HepG2 (cell line): ENCODE measurements at regions not wholly inside any gene's neighbourhood (a gene's known extent, or its start where the extent isn't known, plus 50 kb on each side); places are given as distances from the start of the nearest gene placed in this dataset.

Experiments used
- ATAC-seq: fragments of 200-7000 bp; cut with Tn5 transposase; 3 replicates; pipeline ENCODE4 v1.9.1; 2020; ENCODE audit warnings: mild to moderate bottlenecking, moderate library complexity
- BruUV-seq: library from RNA; stranded (reverse); fragments of 400-500 nt; replicated peaks from 2 replicates; lab custom pipeline; 2021; lab: Mats Ljungman, UMichigan
- CTCF ChIA-PET: fragments of 300-600 bp; formaldehyde crosslinking; extraction: SDS; loops from one replicate; lab custom pipeline; 2021; ENCODE audit warnings: low total read pairs, inconsistent platforms, low intra/inter-chr PET ratio; lab: Yijun Ruan, JAX
- POLR2A ChIA-PET: fragments of 350-600 bp; sonication (Branson Sonifier 250); formaldehyde crosslinking; loops from one replicate; lab custom pipeline; 2020; ENCODE audit warnings: antibody characterized with exemption, inconsistent platforms; lab: Yijun Ruan, JAX
- DNase-seq: peaks from one replicate; pipeline ENCODE4 v3.0.0-alpha.2; 2015; ENCODE audit warnings: low spot score
- FAIRE-seq: peaks from 3 replicates; lab custom pipeline; 2011; peaks lifted over from hg19 to GRCh38; lab: Jason Lieb, UNC
- H2AFZ ChIP-seq: one replicate; pipeline ENCODE4 v1.6.1; 2011; ENCODE audit warnings: low read length, inconsistent platforms
- H3K27ac ChIP-seq: fragments of 300-600 bp; 3 replicates; pipeline ENCODE4 v1.8.0; 2011; ENCODE audit warnings: mixed run types, mild to moderate bottlenecking, mixed read lengths, low read length, inconsistent platforms; ENCODE audit not compliant: insufficient read depth; ENCODE audit errors: extremely low read length
- H3K27me3 ChIP-seq, 2 experiments: fragments of 200-600 bp in 1 of 2; 2 replicates in 1 of 2; 3 replicates in 1 of 2; pipeline versions ENCODE4 v1.6.0 to v1.8.0; 2011; ENCODE audit warnings: low read length in 2 of 2, mild to moderate bottlenecking in 2 of 2, moderate library complexity in 2 of 2, inconsistent platforms in 1 of 2; ENCODE audit not compliant: insufficient read depth in 2 of 2, control insufficient read depth in 1 of 2
- H3K36me3 ChIP-seq, 2 experiments: fragments of 200-600 bp in 1 of 2; replicated peaks in 1 of 2; 2 replicates in 1 of 2; 3 replicates in 1 of 2; pipeline versions ENCODE4 v1.5.1 to v1.8.0; 2011; ENCODE audit warnings: low read length in 2 of 2, inconsistent platforms in 1 of 2; ENCODE audit not compliant: insufficient read depth in 2 of 2, control insufficient read depth in 1 of 2
- H3K4me1 ChIP-seq: 2 replicates; pipeline ENCODE4 v1.5.1; 2012; ENCODE audit warnings: low read length, inconsistent platforms; ENCODE audit not compliant: insufficient read depth
- H3K4me2 ChIP-seq: 2 replicates; pipeline ENCODE4 v1.6.0; 2011; ENCODE audit warnings: low read depth, low read length, inconsistent platforms
- H3K4me3 ChIP-seq, 3 experiments: fragments of 200-600 bp in 1 of 3; sonication (generic), shearing (Covaris generic) in 1 of 3; replicated peaks in 1 of 3; 2 replicates each; pipeline ENCODE4 v1.5.1; 2011 to 2016; ENCODE audit warnings: low read length in 3 of 3, inconsistent platforms in 2 of 3, low read depth in 2 of 3, mild to moderate bottlenecking in 2 of 3, control low read depth in 1 of 3, mixed read lengths in 1 of 3; ENCODE audit not compliant: insufficient read depth in 1 of 3
- H3K79me2 ChIP-seq: one replicate; pipeline ENCODE4 v1.6.1; 2011; ENCODE audit warnings: low read length, inconsistent platforms; ENCODE audit not compliant: insufficient read depth
- H3K9ac ChIP-seq: 2 replicates; pipeline ENCODE4 v1.6.0; 2011; ENCODE audit warnings: mild to moderate bottlenecking, low read depth, low read length, inconsistent platforms; ENCODE audit not compliant: insufficient read depth
- H3K9me3 ChIP-seq: 2 replicates; pipeline ENCODE4 v1.5.1; 2012; ENCODE audit warnings: mild to moderate bottlenecking, low read length
- H4K20me1 ChIP-seq: 2 replicates; pipeline ENCODE4 v1.6.0; 2011; ENCODE audit warnings: inconsistent platforms, mild to moderate bottlenecking, low read length, moderate library complexity; ENCODE audit not compliant: insufficient read depth
- BRF2 ChIP-seq: sonication (generic); formaldehyde crosslinking; IDR thresholded peaks from 2 replicates; pipeline ENCODE4 v1.8.1; 2022; ENCODE audit warnings: mild to moderate bottlenecking, missing genetic modification reagents
- CAMTA2 ChIP-seq: sonication (generic); formaldehyde crosslinking; IDR thresholded peaks from 2 replicates; pipeline ENCODE4 v1.4.0; 2020; ENCODE audit warnings: mild to moderate bottlenecking, missing genetic modification reagents, borderline replicate concordance
- CREBL2 ChIP-seq: sonication (generic); formaldehyde crosslinking; IDR thresholded peaks from 2 replicates; pipeline ENCODE4 v1.8.1; 2023; ENCODE audit warnings: missing genetic modification reagents, mild to moderate bottlenecking, borderline replicate concordance
- E2F2 ChIP-seq: sonication (generic); formaldehyde crosslinking; IDR thresholded peaks from 2 replicates; pipeline ENCODE4 v1.4.0; 2020; ENCODE audit warnings: missing genetic modification reagents, borderline replicate concordance
- GPBP1L1 ChIP-seq: sonication (generic); formaldehyde crosslinking; IDR thresholded peaks from 2 replicates; pipeline ENCODE4 v1.5.0; 2020; ENCODE audit warnings: mild to moderate bottlenecking, missing genetic modification reagents
- GZF1 ChIP-seq: sonication (generic); formaldehyde crosslinking; IDR thresholded peaks from 2 replicates; pipeline ENCODE4 v1.5.1; 2020; ENCODE audit warnings: mild to moderate bottlenecking, missing genetic modification reagents
- KLF11 ChIP-seq: IDR thresholded peaks from 2 replicates; pipeline ENCODE4 v1.6.1; 2016; ENCODE audit warnings: missing compliant biosample characterization
- POLR2A ChIP-seq, 2 experiments: IDR thresholded peaks; 2 replicates each; pipeline ENCODE4 v1.6.1; 2011; ENCODE audit warnings: low read depth in 2 of 2, low read length in 2 of 2, mild to moderate bottlenecking in 1 of 2, moderate library complexity in 1 of 2; ENCODE audit not compliant: insufficient read depth in 1 of 2
- RARG ChIP-seq: sonication (generic); formaldehyde crosslinking; IDR thresholded peaks from 2 replicates; pipeline ENCODE4 v1.4.0; 2020; ENCODE audit warnings: low read depth, mild to moderate bottlenecking, missing genetic modification reagents
- TEAD3 ChIP-seq: optimal IDR thresholded peaks from 2 replicates; pipeline ENCODE3; 2016; ENCODE audit warnings: borderline replicate concordance
- TRIM22 ChIP-seq: fragments of 450-650 bp; IDR thresholded peaks from 2 replicates; pipeline ENCODE4 v1.6.1; 2017
- ZNF121 ChIP-seq: sonication (generic); formaldehyde crosslinking; IDR thresholded peaks from 2 replicates; pipeline ENCODE4 v1.5.0; 2020; ENCODE audit warnings: mild to moderate bottlenecking, missing genetic modification reagents
- ZNF296 ChIP-seq: sonication (generic); formaldehyde crosslinking; conservative IDR thresholded peaks from 2 replicates; pipeline ENCODE4 v1.5.0; 2020; ENCODE audit warnings: mild to moderate bottlenecking, missing genetic modification reagents
- ZNF550 ChIP-seq: sonication (generic); formaldehyde crosslinking; IDR thresholded peaks from 2 replicates; pipeline ENCODE4 v1.4.0; 2020; ENCODE audit warnings: mild to moderate bottlenecking, missing genetic modification reagents, borderline replicate concordance
- ZSCAN12 ChIP-seq: sonication (generic); formaldehyde crosslinking; IDR thresholded peaks from 2 replicates; pipeline ENCODE4 v1.9.0; 2021; ENCODE audit warnings: mild to moderate bottlenecking, missing genetic modification reagents
- ZUFSP ChIP-seq: sonication (generic); formaldehyde crosslinking; IDR thresholded peaks from 2 replicates; pipeline ENCODE4 v1.9.0; 2021; ENCODE audit warnings: missing genetic modification reagents, mild to moderate bottlenecking, borderline replicate concordance
- WGBS: methylation state at CpG from one replicate; pipeline ENCODE4 v1.1.6; 2017; ENCODE audit warnings: low lambda C conversion rate; 5-methylcytosine and 5-hydroxymethylcytosine counted together
- in situ Hi-C: cut with HindIII; loops from 2 replicates; pipeline ENCODE4 v1.10.0; 2017; ENCODE audit warnings: low pct_unique_long_range_greater_than_20kb; ENCODE audit not compliant: extremely low pct_ligation_motif_present
- intact Hi-C: fragments of 100-400 bp; cut with micrococcal nuclease; formaldehyde crosslinking; loops from one replicate; pipeline ENCODE4 v1.10.0; 2022; ENCODE audit not compliant: unreplicated experiment

- intact Hi-C loops (no loop called here), in situ Hi-C loops (no loop called here)
- no peaks in the 10 kb centered on the region for H3K79me2 ChIP-seq
- H3K4me3 ChIP-seq: no peak overlapping the region
- no peak for DNase-seq
- no peak overlapping the region for H3K9ac ChIP-seq
- H4K20me1 ChIP-seq: no peaks in the 10 kb centered on the region
- ChIA-PET CTCF (no interaction called here), POLR2A (no interaction called here)
- BruUV-seq: no TSS peak
- TF ChIP-seq GZF1 (CRISPR knock-in tag) (no peak), CAMTA2 (CRISPR knock-in tag) (no peak), POLR2A (IDR thresholded peaks at IDR 0.05; ENCODE audit: insufficient read depth in 1 of 2, low read depth in 2 of 2, low read length in 2 of 2) (no peak), GPBP1L1 (CRISPR knock-in tag) (no peak), TRIM22 (no peak), KLF11 (CRISPR knock-in tag) (no peak), ZNF296 (CRISPR knock-in tag) (no peak), ZNF121 (no peak), E2F2 (CRISPR knock-in tag) (no peak), ZNF550 (CRISPR knock-in tag) (no peak), ZUFSP (CRISPR knock-in tag) (no peak), RARG (no peak), BRF2 (CRISPR knock-in tag) (no peak), TEAD3 (CRISPR knock-in tag) (no peak), ZSCAN12 (CRISPR knock-in tag) (no peak), CREBL2 (no peak)
- H3K27me3 ChIP-seq: 0 out of 5 replicates have a peak, but pooled peaks cover 0 to 2% of the 10 kb centered on the region in 2 experiments
- no peak overlapping the region for H3K4me2 ChIP-seq
- no peaks in the 10 kb centered on the region for H3K4me1 ChIP-seq
- no peaks in the 10 kb centered on the region for H3K36me3 ChIP-seq
- no peak for FAIRE-seq
- WGBS: 51% methylated on average over 7 of the region's 7 CpGs
- no peak overlapping the region for H3K27ac ChIP-seq
- H2AFZ ChIP-seq: no peak overlapping the region
- no peak for ATAC-seq
- no peaks in the 10 kb centered on the region for H3K9me3 ChIP-seq
Observed at GRCh38 chr6:159642995-159643394, 50.0 kb downstream of the SOD2 start.
